ENCODE measurements at regions not wholly inside any gene's neighbourhood (a gene's known extent, or its start where the extent isn't known, plus 50 kb on each side); places are given as distances from the start of the nearest gene placed in this dataset.

DNA sequence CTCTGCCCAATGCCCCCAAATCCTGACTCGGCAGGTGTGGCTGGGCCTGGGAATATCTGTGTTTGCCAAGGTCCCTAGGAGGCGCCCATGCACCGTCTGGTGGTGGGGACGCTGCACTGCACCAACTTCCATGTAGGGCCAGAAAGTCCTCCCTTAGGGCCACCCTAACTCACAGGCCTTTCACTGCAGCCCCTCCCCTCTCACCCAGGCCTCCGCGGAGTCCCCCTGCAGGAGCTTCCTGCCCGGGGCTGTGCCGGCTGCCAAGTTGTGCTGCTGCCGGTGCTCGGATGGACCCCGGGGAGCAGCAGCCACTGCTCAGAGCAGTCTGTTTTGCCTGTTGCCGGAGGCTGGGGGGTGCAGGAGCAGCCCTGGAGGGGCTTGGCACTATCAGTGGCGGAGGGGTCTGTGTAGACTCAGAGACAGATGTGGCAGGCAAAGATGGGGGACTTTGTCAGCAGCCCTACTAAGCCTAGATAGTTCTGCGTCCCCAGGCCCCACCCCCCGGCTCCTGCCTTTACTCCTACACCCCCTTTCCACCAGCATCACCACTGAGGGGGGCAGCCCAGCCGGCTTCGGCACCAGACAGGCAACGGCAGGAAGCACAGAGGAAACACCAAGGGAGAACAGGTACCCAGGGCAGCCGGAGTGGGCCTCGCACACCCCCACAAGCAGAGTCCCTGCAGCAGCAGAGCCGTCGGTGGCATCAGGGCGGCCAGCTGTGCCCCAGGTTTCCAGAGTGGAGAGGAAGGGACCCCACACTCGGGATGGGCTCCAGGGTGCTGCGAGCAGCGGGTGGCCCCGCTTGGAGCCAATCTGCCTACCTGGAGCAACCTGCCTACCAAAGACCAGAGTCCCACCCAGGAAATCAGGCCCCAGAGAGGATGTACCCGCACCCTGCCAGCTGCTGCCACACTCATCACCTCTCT, 124.3 kb downstream of the TRIM29 start:
- no peaks in the 10 kb centered on the region for H3F3A ChIP-seq (ENCODE audit: insufficient read depth, low read length, poor library complexity, severe bottlenecking)
- H3K9me3 ChIP-seq (ENCODE audit: low read length), result no peaks in the 10 kb centered on the region
- no peak overlapping the region for H3K4me3 ChIP-seq (ENCODE audit: low read length)
- H3K27ac ChIP-seq (ENCODE audit: low read length), result no peak overlapping the region
- no peaks in the 10 kb centered on the region for H3K9me2 ChIP-seq (ENCODE audit: insufficient read depth, low read length)
- H4K20me1 ChIP-seq (ENCODE audit: insufficient read depth), result no peaks in the 10 kb centered on the region
- H3K9ac ChIP-seq (ENCODE audit: low read length), result no peak overlapping the region
- H3K36me3 ChIP-seq (ENCODE audit: insufficient read depth, low read length), result no peaks in the 10 kb centered on the region
- H3K27me3 ChIP-seq (ENCODE audit: insufficient read depth, low read depth, low read length), result no peaks in the 10 kb centered on the region
- no peaks in the 10 kb centered on the region for H3K79me2 ChIP-seq (replicated peaks; ENCODE audit: insufficient read depth, low read length)
- no peak overlapping the region for H3K4me2 ChIP-seq (ENCODE audit: low read length)
- TF ChIP-seq, protein P1, sequence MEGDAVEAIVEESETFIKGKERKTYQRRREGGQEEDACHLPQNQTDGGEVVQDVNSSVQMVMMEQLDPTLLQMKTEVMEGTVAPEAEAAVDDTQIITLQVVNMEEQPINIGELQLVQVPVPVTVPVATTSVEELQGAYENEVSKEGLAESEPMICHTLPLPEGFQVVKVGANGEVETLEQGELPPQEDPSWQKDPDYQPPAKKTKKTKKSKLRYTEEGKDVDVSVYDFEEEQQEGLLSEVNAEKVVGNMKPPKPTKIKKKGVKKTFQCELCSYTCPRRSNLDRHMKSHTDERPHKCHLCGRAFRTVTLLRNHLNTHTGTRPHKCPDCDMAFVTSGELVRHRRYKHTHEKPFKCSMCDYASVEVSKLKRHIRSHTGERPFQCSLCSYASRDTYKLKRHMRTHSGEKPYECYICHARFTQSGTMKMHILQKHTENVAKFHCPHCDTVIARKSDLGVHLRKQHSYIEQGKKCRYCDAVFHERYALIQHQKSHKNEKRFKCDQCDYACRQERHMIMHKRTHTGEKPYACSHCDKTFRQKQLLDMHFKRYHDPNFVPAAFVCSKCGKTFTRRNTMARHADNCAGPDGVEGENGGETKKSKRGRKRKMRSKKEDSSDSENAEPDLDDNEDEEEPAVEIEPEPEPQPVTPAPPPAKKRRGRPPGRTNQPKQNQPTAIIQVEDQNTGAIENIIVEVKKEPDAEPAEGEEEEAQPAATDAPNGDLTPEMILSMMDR (IDR thresholded peaks at IDR 0.05; ENCODE audit: poor library complexity, severe bottlenecking), result peak; percentile 63
- no peak for TF ChIP-seq TAF1 (IDR thresholded peaks at IDR 0.05; ENCODE audit: low read depth)
- TF ChIP-seq POLR2AphosphoS5 (IDR thresholded peaks at IDR 0.05), result no peak
- TF ChIP-seq MXI1 (conservative IDR thresholded peaks at IDR 0.05; ENCODE audit: poor library complexity, severe bottlenecking), result no peak
- TF ChIP-seq EZH2 (IDR thresholded peaks at IDR 0.05; ENCODE audit: borderline replicate concordance, insufficient read depth, low read length, poor library complexity, severe bottlenecking), result no peak
- TF ChIP-seq SMC3 (conservative IDR thresholded peaks at IDR 0.05; ENCODE audit: poor library complexity), result peak; percentile 68
- TF ChIP-seq RAD21 (conservative IDR thresholded peaks at IDR 0.05), result peak; percentile 63
- TF ChIP-seq, protein P2, sequence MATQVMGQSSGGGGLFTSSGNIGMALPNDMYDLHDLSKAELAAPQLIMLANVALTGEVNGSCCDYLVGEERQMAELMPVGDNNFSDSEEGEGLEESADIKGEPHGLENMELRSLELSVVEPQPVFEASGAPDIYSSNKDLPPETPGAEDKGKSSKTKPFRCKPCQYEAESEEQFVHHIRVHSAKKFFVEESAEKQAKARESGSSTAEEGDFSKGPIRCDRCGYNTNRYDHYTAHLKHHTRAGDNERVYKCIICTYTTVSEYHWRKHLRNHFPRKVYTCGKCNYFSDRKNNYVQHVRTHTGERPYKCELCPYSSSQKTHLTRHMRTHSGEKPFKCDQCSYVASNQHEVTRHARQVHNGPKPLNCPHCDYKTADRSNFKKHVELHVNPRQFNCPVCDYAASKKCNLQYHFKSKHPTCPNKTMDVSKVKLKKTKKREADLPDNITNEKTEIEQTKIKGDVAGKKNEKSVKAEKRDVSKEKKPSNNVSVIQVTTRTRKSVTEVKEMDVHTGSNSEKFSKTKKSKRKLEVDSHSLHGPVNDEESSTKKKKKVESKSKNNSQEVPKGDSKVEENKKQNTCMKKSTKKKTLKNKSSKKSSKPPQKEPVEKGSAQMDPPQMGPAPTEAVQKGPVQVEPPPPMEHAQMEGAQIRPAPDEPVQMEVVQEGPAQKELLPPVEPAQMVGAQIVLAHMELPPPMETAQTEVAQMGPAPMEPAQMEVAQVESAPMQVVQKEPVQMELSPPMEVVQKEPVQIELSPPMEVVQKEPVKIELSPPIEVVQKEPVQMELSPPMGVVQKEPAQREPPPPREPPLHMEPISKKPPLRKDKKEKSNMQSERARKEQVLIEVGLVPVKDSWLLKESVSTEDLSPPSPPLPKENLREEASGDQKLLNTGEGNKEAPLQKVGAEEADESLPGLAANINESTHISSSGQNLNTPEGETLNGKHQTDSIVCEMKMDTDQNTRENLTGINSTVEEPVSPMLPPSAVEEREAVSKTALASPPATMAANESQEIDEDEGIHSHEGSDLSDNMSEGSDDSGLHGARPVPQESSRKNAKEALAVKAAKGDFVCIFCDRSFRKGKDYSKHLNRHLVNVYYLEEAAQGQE (IDR thresholded peaks at IDR 0.05; ENCODE audit: borderline replicate concordance), result no peak
- no peak for TF ChIP-seq EP300 (conservative IDR thresholded peaks at IDR 0.05; ENCODE audit: poor library complexity, severe bottlenecking)
- H2AFZ ChIP-seq (ENCODE audit: low read depth, low read length), result no peak overlapping the region

DNA sequence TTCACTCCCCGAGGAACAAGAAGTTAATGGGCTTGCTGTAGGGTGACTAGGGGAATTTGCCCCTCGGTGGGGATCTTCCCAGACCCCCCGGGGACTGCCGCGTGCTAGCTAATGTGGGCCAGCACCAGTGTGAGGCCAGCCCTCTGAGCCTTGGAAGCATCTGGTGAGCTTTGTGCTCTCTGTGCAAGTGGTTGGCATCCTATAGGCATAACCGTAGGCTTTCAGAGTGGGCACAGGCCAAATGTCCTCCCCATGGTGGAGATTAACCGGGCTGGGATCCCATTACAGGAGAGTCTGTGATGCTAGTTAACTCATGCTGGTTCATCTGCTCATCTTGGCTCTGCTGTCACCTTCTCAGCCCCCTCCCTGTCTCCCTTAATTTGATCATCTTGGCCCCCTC, 125.7 kb downstream of the TRIM29 start:
- H4K20me1 ChIP-seq (ENCODE audit: insufficient read depth), result no peaks in the 10 kb centered on the region
- no peaks in the 10 kb centered on the region for H3K79me2 ChIP-seq (replicated peaks; ENCODE audit: insufficient read depth, low read length)
- no peaks in the 10 kb centered on the region for H3K9me2 ChIP-seq (ENCODE audit: insufficient read depth, low read length)
- no peak overlapping the region for H3K9ac ChIP-seq (ENCODE audit: low read length)
- TF ChIP-seq TAF1 (IDR thresholded peaks at IDR 0.05; ENCODE audit: low read depth) (no peak), EZH2 (IDR thresholded peaks at IDR 0.05; ENCODE audit: borderline replicate concordance, insufficient read depth, low read length, poor library complexity, severe bottlenecking) (no peak), POLR2AphosphoS5 (IDR thresholded peaks at IDR 0.05) (no peak), EP300 (conservative IDR thresholded peaks at IDR 0.05; ENCODE audit: poor library complexity, severe bottlenecking) (no peak), MXI1 (conservative IDR thresholded peaks at IDR 0.05; ENCODE audit: poor library complexity, severe bottlenecking) (no peak)
- TF ChIP-seq, protein P1 (IDR thresholded peaks at IDR 0.05; ENCODE audit: poor library complexity, severe bottlenecking), result no peak
- no peaks in the 10 kb centered on the region for H3K36me3 ChIP-seq (ENCODE audit: insufficient read depth, low read length)
- H3K27me3 ChIP-seq (ENCODE audit: insufficient read depth, low read depth, low read length), result no peaks in the 10 kb centered on the region
- H3K4me3 ChIP-seq (ENCODE audit: low read length), result no peak overlapping the region
- H3K4me2 ChIP-seq (ENCODE audit: low read length), result no peak overlapping the region
- no peaks in the 10 kb centered on the region for H3K9me3 ChIP-seq (ENCODE audit: low read length)
- H2AFZ ChIP-seq (ENCODE audit: low read depth, low read length), result no peak overlapping the region
- no peaks in the 10 kb centered on the region for H3F3A ChIP-seq (ENCODE audit: insufficient read depth, low read length, poor library complexity, severe bottlenecking)
- H3K27ac ChIP-seq (ENCODE audit: low read length), result no peak overlapping the region
